MCF 10A (cell line): ENCODE measurements at regions not wholly inside any gene's neighbourhood (a gene's known extent, or its start where the extent isn't known, plus 50 kb on each side); places are given as distances from the start of the nearest gene placed in this dataset.

Experiments
- BruUV-seq: library from RNA; stranded (reverse); fragments of 400-500 nt; replicated peaks from 2 replicates; lab custom pipeline; 2021; lab: Mats Ljungman, UMichigan
- CTCF ChIA-PET: fragments of 300-600 bp; sonication (Branson Sonifier 250); formaldehyde crosslinking; extraction: SDS; loops from one replicate; lab custom pipeline; 2021; ENCODE audit warnings: antibody characterized with exemption, inconsistent platforms; lab: Yijun Ruan, JAX
- POLR2A ChIA-PET: fragments of 300-600, 350-650 bp; sonication (Branson Sonifier 250); formaldehyde crosslinking; extraction: SDS; loops from one replicate; lab custom pipeline; 2020; ENCODE audit warnings: antibody characterized with exemption, inconsistent platforms; lab: Yijun Ruan, JAX
- DNase-seq: peaks from one replicate; pipeline ENCODE4 v3.0.0-alpha.2; 2018; ENCODE audit not compliant: unreplicated experiment
- H3K27ac Mint-ChIP-seq: one replicate; pipeline ENCODE4 v1.8.0; 2022; ENCODE audit warnings: mild to moderate bottlenecking, low read depth, mixed read lengths; ENCODE audit not compliant: unreplicated experiment
- H3K27me3 Mint-ChIP-seq: one replicate; pipeline ENCODE4 v1.8.0; 2022; ENCODE audit warnings: mixed read lengths; ENCODE audit not compliant: insufficient read depth, unreplicated experiment
- H3K36me3 Mint-ChIP-seq: one replicate; pipeline ENCODE4 v1.8.0; 2022; ENCODE audit warnings: mild to moderate bottlenecking, moderate library complexity, mixed read lengths; ENCODE audit not compliant: insufficient read depth, unreplicated experiment
- H3K4me1 Mint-ChIP-seq: one replicate; pipeline ENCODE4 v1.8.0; 2022; ENCODE audit warnings: mixed read lengths; ENCODE audit not compliant: insufficient read depth, unreplicated experiment
- H3K4me3 Mint-ChIP-seq: one replicate; pipeline ENCODE4 v1.8.0; 2022; ENCODE audit warnings: mild to moderate bottlenecking, moderate library complexity, mixed read lengths; ENCODE audit not compliant: unreplicated experiment
- H3K9me3 Mint-ChIP-seq: one replicate; pipeline ENCODE4 v1.8.0; 2022; ENCODE audit warnings: mixed read lengths; ENCODE audit not compliant: unreplicated experiment
- CTCF ChIP-seq: fragments of 200-600 bp; IDR thresholded peaks from one replicate; pipeline ENCODE4 v1.8.0; 2022; ENCODE audit warnings: antibody characterized with exemption, mild to moderate bottlenecking; ENCODE audit not compliant: unreplicated experiment
- intact Hi-C: fragments of 100-400 bp; cut with micrococcal nuclease; formaldehyde crosslinking; loops from 2 replicates; pipeline ENCODE4 v1.14.1; 2022

- BruUV-seq: no TSS peak
- H3K4me3 Mint-ChIP-seq: no peak overlapping the region
- no peaks in the 10 kb centered on the region for H3K36me3 Mint-ChIP-seq
- no peaks in the 10 kb centered on the region for H3K9me3 Mint-ChIP-seq
- POLR2A ChIA-PET: no interaction called here
- no peak for DNase-seq
- CTCF ChIA-PET: interaction anchor here (0.6 kb wide), 1 partner anchor 364 kb away, joined by 3 read pairs; no protein-coding TSS in a partner anchor
- intact Hi-C loops: loop anchor here (5.0 kb wide), 4 partner anchors 181 to 544 kb away; partner anchors contain the start of gene PARD3B
- TF ChIP-seq CTCF: no peak
- no peaks in the 10 kb centered on the region for H3K27me3 Mint-ChIP-seq
- H3K4me1 Mint-ChIP-seq: peaks cover 5% of the 10 kb centered on the region
- H3K27ac Mint-ChIP-seq: no peak overlapping the region
Measured at GRCh38 chr2:204328373-204328772, 216.9 kb upstream of the PARD3B start.

- intact Hi-C loops: loop anchor here (5.0 kb wide), 4 partner anchors 182 to 543 kb away; partner anchors contain the start of gene PARD3B
- Mint-ChIP-seq H3K9me3 (no peaks in the 10 kb centered on the region), H3K4me1 (peaks cover 5% of the 10 kb centered on the region), H3K27me3 (no peaks in the 10 kb centered on the region), H3K4me3 (no peak overlapping the region), H3K27ac (no peak overlapping the region), H3K36me3 (no peaks in the 10 kb centered on the region)
- DNase-seq: no peak
- no TSS peak for BruUV-seq
- no peak for TF ChIP-seq CTCF
- ChIA-PET CTCF (no interaction called here), POLR2A (no interaction called here)
Measured at GRCh38 chr2:204329016-204329415, 216.3 kb upstream of the PARD3B start.

- Mint-ChIP-seq H3K27me3 (no peaks in the 10 kb centered on the region), H3K36me3 (no peaks in the 10 kb centered on the region), H3K4me1 (peaks cover 5% of the 10 kb centered on the region), H3K4me3 (no peak overlapping the region), H3K27ac (no peak overlapping the region), H3K9me3 (no peaks in the 10 kb centered on the region)
- ChIA-PET POLR2A (no interaction called here), CTCF (interaction anchor here (1.0 kb wide), 1 partner anchor 295 kb away, joined by 4 read pairs; no protein-coding TSS in a partner anchor)
- intact Hi-C loops: loop anchor here (5.0 kb wide), 4 partner anchors 182 to 543 kb away; partner anchors contain the start of gene PARD3B
- TF ChIP-seq CTCF: no peak
- DNase-seq: no peak
- no TSS peak for BruUV-seq
Measured at GRCh38 chr2:204329532-204329931, 215.7 kb upstream of the PARD3B start.

GRCh38 chr2:204331180-204331579, 214.1 kb upstream of the PARD3B start:
- Mint-ChIP-seq H3K9me3 (no peaks in the 10 kb centered on the region), H3K36me3 (no peaks in the 10 kb centered on the region), H3K27me3 (no peaks in the 10 kb centered on the region), H3K4me1 (no peaks in the 10 kb centered on the region), H3K27ac (no peak overlapping the region), H3K4me3 (no peak overlapping the region)
- no peak for TF ChIP-seq CTCF
- ChIA-PET CTCF (no interaction called here), POLR2A (no interaction called here)
- no TSS peak for BruUV-seq
- intact Hi-C loops: no loop called here
- DNase-seq: no peak
